Endodermal cell (in vitro differentiated cells): ENCODE measurements at regions not wholly inside any gene's neighbourhood (a gene's known extent, or its start where the extent isn't known, plus 50 kb on each side); places are given as distances from the start of the nearest gene placed in this dataset.
"Not testable (repeated sequence)": the region's sequence is repeated elsewhere in the genome, so short reads cannot be mapped to it uniquely, and the experiment has no call there.

Source experiments
- DNase-seq: peaks from one replicate; pipeline ENCODE4 v3.0.0-alpha.2; 2017
- H3K27ac ChIP-seq: 2 replicates; pipeline ENCODE4 v1.5.1; 2013; ENCODE audit warnings: mild to moderate bottlenecking, low read depth, low read length, moderate library complexity
- H3K27me3 ChIP-seq: 2 replicates; pipeline ENCODE4 v1.6.1; 2013; ENCODE audit warnings: mild to moderate bottlenecking, low read length, moderate library complexity; ENCODE audit not compliant: insufficient read depth, control insufficient read depth, poor library complexity, severe bottlenecking
- H3K36me3 ChIP-seq: 2 replicates; pipeline ENCODE4 v1.7.0; 2013; ENCODE audit warnings: mild to moderate bottlenecking, low read length, moderate library complexity; ENCODE audit not compliant: control insufficient read depth, insufficient read depth
- H3K4me1 ChIP-seq: one replicate; pipeline ENCODE4 v1.7.0; 2013; ENCODE audit warnings: low read length; ENCODE audit not compliant: control insufficient read depth, insufficient read depth
- H3K4me3 ChIP-seq: 2 replicates; pipeline ENCODE4 v1.5.1; 2013; ENCODE audit warnings: mild to moderate bottlenecking, low read length, moderate library complexity
- H3K9ac ChIP-seq: 2 replicates; pipeline ENCODE4 v1.6.1; 2013; ENCODE audit warnings: mild to moderate bottlenecking, low read length, moderate library complexity; ENCODE audit not compliant: poor library complexity, severe bottlenecking; ENCODE audit errors: extremely low read depth
- H3K9me3 ChIP-seq: 2 replicates; pipeline ENCODE4 v1.6.1; 2013; ENCODE audit warnings: mild to moderate bottlenecking, low read length, moderate library complexity; ENCODE audit not compliant: control insufficient read depth
- H3K27ac Mint-ChIP-seq: 2 replicates; pipeline ENCODE4 v1.8.0; 2020; ENCODE audit warnings: mixed read lengths
- H3K27me3 Mint-ChIP-seq: 2 replicates; pipeline ENCODE4 v1.8.0; 2021; ENCODE audit warnings: mild to moderate bottlenecking, mixed read lengths; ENCODE audit not compliant: insufficient read depth
- H3K36me3 Mint-ChIP-seq: 2 replicates; pipeline ENCODE4 v1.8.0; 2020; ENCODE audit warnings: low read depth, mixed read lengths
- H3K4me1 Mint-ChIP-seq: 2 replicates; pipeline ENCODE4 v1.8.0; 2020; ENCODE audit warnings: mixed read lengths
- H3K4me3 Mint-ChIP-seq: 2 replicates; pipeline ENCODE4 v1.8.0; 2020; ENCODE audit warnings: mild to moderate bottlenecking, moderate library complexity, mixed read lengths
- H3K9me3 Mint-ChIP-seq: 2 replicates; pipeline ENCODE4 v1.8.0; 2020; ENCODE audit warnings: mild to moderate bottlenecking, mixed read lengths
- WGBS, 2 experiments: methylation state at CpG; one replicate each; pipeline versions ENCODE4 v1.1.5 to v1.1.7; 2013; ENCODE audit warnings: missing lambda C conversion rate in 2 of 2, mixed read lengths in 1 of 2; ENCODE audit not compliant: insufficient coverage in 1 of 2, insufficient read length in 1 of 2; 5-methylcytosine and 5-hydroxymethylcytosine counted together
- TF ChIP-seq, protein P1 (sequence below): fragments of 200-600 bp; sonication (generic); conservative IDR thresholded peaks from 2 replicates; pipeline ENCODE4 v1.5.0; 2021; ENCODE audit warnings: antibody characterized with exemption, mild to moderate bottlenecking

DNA sequence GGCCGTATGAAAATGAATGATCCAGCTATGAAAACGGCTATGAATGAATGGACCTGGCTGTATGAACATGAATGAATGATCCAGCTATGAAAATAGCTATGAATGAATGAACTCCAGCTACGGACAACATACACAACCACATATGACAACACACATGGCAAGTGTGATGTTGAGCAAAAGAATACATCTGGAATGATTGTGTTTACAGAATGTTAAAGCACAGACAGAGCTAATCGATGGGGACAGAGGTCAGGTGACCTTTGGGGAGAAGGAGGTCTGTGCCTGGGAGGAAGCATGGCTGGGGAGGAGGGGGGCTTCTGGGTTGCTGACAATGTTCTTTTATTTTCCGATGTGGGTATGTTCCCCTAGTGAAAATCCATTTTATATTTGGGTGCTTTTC, 174.0 kb upstream of the WSCD1 start:
- Mint-ChIP-seq H3K27ac (no peak overlapping the region), H3K36me3 (no peaks in the 10 kb centered on the region), H3K4me1 (peaks cover 11% of the 10 kb centered on the region), H3K4me3 (no peak overlapping the region), H3K9me3 (no peaks in the 10 kb centered on the region), H3K27me3 (peaks cover 4% of the 10 kb centered on the region)
- H3K27me3 ChIP-seq: no peaks in the 10 kb centered on the region
- H3K9ac ChIP-seq: no peak overlapping the region
- no peaks in the 10 kb centered on the region for H3K36me3 ChIP-seq
- peaks cover under 1% of the 10 kb centered on the region for H3K9me3 ChIP-seq
- peaks cover 6% of the 10 kb centered on the region for H3K4me1 ChIP-seq
- no peak overlapping the region for H3K4me3 ChIP-seq
- peak; percentile 27 for DNase-seq
- H3K27ac ChIP-seq: no peak overlapping the region
- TF ChIP-seq, protein P1, sequence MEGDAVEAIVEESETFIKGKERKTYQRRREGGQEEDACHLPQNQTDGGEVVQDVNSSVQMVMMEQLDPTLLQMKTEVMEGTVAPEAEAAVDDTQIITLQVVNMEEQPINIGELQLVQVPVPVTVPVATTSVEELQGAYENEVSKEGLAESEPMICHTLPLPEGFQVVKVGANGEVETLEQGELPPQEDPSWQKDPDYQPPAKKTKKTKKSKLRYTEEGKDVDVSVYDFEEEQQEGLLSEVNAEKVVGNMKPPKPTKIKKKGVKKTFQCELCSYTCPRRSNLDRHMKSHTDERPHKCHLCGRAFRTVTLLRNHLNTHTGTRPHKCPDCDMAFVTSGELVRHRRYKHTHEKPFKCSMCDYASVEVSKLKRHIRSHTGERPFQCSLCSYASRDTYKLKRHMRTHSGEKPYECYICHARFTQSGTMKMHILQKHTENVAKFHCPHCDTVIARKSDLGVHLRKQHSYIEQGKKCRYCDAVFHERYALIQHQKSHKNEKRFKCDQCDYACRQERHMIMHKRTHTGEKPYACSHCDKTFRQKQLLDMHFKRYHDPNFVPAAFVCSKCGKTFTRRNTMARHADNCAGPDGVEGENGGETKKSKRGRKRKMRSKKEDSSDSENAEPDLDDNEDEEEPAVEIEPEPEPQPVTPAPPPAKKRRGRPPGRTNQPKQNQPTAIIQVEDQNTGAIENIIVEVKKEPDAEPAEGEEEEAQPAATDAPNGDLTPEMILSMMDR: no peak
- 87 to 93% methylated on average over 3 to 4 of the region's 5 CpGs for WGBS, 2 experiments

DNA sequence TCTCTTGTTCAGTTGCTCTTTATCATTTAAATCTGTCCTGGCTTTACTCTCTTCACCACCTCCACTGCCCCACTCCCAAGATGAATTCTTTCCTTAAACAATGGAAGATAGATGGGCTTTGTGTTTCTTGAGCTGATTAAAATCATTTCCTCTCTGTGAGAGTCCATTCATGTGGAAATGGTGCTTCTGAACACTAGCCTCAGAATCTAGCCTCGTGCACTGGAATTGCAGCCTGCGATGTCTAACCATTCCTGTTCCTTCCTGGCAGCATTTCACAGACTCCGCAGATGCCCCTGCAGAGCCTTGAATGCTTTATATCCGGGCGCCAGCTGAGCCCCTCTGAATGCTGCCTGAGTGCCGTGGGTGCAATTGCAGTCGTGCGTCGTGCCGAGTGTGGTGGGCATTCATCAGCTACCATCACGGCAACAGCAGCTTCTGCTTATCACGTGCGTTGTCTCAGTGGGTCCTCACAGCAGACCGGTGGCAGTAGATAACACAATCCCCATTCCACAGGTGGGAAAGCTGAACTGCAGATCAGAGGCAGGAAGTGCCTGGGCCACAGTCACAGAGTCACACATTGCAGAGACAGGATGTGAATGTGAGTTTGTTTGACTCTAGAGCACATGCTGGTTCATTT, 172.8 kb upstream of the WSCD1 start:
- H3K9ac ChIP-seq: no peak overlapping the region
- peak overlapping the region; percentile 63 for H3K27ac ChIP-seq
- H3K36me3 ChIP-seq: no peaks in the 10 kb centered on the region
- DNase-seq: peak; percentile 79
- WGBS, 2 experiments: 11 to 15% methylated on average over 11 to 14 of the region's 14 CpGs
- TF ChIP-seq, protein P1: no peak
- Mint-ChIP-seq H3K27ac (peak overlapping the region; percentile 2), H3K36me3 (no peaks in the 10 kb centered on the region), H3K4me1 (peaks cover 11% of the 10 kb centered on the region), H3K27me3 (peaks cover 4% of the 10 kb centered on the region), H3K9me3 (peaks cover 2% of the 10 kb centered on the region), H3K4me3 (no peak overlapping the region)
- H3K4me1 ChIP-seq: peaks cover 6% of the 10 kb centered on the region
- H3K4me3 ChIP-seq: no peak overlapping the region
- no peaks in the 10 kb centered on the region for H3K27me3 ChIP-seq
- no peaks in the 10 kb centered on the region for H3K9me3 ChIP-seq

DNA sequence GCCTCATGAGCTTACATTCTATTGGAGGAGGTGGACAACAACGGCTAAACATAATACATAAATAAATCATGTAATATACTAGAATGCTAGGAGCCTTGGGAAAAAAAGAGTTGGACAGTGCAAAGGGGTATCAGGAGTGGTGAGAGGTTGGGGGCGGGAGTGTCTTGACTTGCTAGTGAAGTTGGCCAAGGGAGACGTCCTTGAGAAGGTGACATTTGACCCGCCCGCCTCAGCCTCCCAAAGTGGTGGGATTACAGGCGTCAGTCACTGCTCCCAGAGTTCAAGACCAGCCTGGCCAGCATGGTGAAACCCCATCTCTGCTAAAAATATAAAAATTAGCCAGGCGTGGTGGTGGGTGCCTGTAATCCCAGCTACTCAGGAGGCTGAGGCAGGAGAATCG, 172.2 kb upstream of the WSCD1 start:
- not testable (repeated sequence) for H3K27me3 Mint-ChIP-seq, H3K4me3 ChIP-seq, H3K9me3 Mint-ChIP-seq, H3K27me3 ChIP-seq, H3K36me3 ChIP-seq, H3K36me3 Mint-ChIP-seq, H3K9ac ChIP-seq, H3K4me1 ChIP-seq, H3K9me3 ChIP-seq, H3K27ac Mint-ChIP-seq, H3K4me3 Mint-ChIP-seq
- peak overlapping the region; percentile 63 for H3K27ac ChIP-seq
- 95 to 100% methylated on average over 2 to 6 of the region's 8 CpGs for WGBS, 2 experiments
- H3K4me1 Mint-ChIP-seq: peaks cover 11% of the 10 kb centered on the region
- peak; percentile 43 for DNase-seq

DNA sequence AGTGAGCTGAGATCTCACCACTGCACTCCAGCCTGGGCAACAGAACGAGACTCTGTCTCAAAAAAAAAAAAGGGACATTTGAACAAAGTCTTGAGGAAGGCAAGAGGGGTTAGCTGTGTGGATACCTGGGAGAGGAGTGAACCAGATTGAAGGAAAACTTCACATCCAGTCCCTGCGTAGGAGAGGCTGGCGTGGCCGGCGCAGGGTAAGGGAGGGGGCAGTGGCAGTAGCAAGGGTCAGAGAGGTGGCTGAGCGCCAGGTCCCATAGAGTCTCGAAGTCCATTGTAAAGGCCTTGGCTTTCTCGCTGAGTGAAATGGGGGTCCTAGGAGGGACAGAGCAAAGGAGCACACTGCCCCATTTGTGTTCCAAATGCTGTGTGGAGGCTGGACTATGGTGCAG, 171.8 kb upstream of the WSCD1 start:
- no peak overlapping the region for H3K27ac Mint-ChIP-seq
- Histone ChIP-seq H3K4me3 (no peak overlapping the region), H3K27me3 (no peaks in the 10 kb centered on the region), H3K9me3 (peaks cover 7% of the 10 kb centered on the region), H3K4me1 (peaks cover 5% of the 10 kb centered on the region), H3K27ac (no peak overlapping the region), H3K36me3 (no peaks in the 10 kb centered on the region), H3K9ac (no peak overlapping the region)
- peaks cover 9% of the 10 kb centered on the region for H3K9me3 Mint-ChIP-seq
- peaks cover 5% of the 10 kb centered on the region for H3K27me3 Mint-ChIP-seq
- TF ChIP-seq, protein P1: no peak
- WGBS, 2 experiments: 95 to 100% methylated on average over 6 to 8 of the region's 8 CpGs
- H3K36me3 Mint-ChIP-seq: no peaks in the 10 kb centered on the region
- H3K4me1 Mint-ChIP-seq: peaks cover 11% of the 10 kb centered on the region
- DNase-seq: peak; percentile 42
- H3K4me3 Mint-ChIP-seq: no peak overlapping the region
